Heart left ventricle (tissue), 16 donors: ENCODE measurements at regions not wholly inside any gene's neighbourhood (a gene's known extent, or its start where the extent isn't known, plus 50 kb on each side); places are given as distances from the start of the nearest gene placed in this dataset.

Experiments
- ATAC-seq, 4 donors: fragments of 200-7000 bp; cut with Tn5 transposase; one replicate each; pipeline ENCODE4 v1.9.1; 2020 to 2022; ENCODE audit warnings: moderate library complexity in 4 of 4, mild to moderate bottlenecking in 3 of 4, moderate number of reproducible peaks in 1 of 4
- DNase-seq, 5 donors: peaks; one replicate each; pipeline ENCODE4 v3.0.0-alpha.2; 2020
- H3K27ac ChIP-seq, 12 donors: fragments of 200-600 bp; sonication (generic) in 4 of 12; one replicate each; pipeline versions ENCODE4 v1.5.0 to v1.8.0; 2016 to 2022; ENCODE audit warnings: mild to moderate bottlenecking in 2 of 12
- H3K27me3 ChIP-seq, 9 donors: fragments of 200-600 bp; sonication (generic) in 2 of 9; one replicate each; pipeline versions ENCODE4 v1.5.1 to v1.8.0; 2016 to 2022; ENCODE audit warnings: mild to moderate bottlenecking in 3 of 9
- H3K36me3 ChIP-seq, 9 donors: fragments of 200-600 bp; sonication (generic) in 2 of 9; one replicate each; pipeline versions ENCODE4 v1.5.0 to v1.8.0; 2018 to 2022; ENCODE audit warnings: mild to moderate bottlenecking in 2 of 9
- H3K4me1 ChIP-seq, 12 donors: fragments of 200-600 bp; sonication (generic) in 4 of 12; one replicate each; pipeline versions ENCODE4 v1.5.0 to v1.8.0; 2016 to 2022; ENCODE audit warnings: mild to moderate bottlenecking in 3 of 12
- H3K4me3 ChIP-seq, 12 donors: fragments of 200-600 bp; sonication (generic) in 4 of 12; one replicate each; pipeline versions ENCODE4 v1.5.0 to v1.8.0; 2017 to 2022; ENCODE audit warnings: mild to moderate bottlenecking in 9 of 12, moderate library complexity in 4 of 12
- H3K9me3 ChIP-seq, 12 donors: fragments of 200-600 bp; sonication (generic) in 4 of 12; one replicate each; pipeline versions ENCODE4 v1.5.0 to v1.8.0; 2016 to 2022; ENCODE audit warnings: mild to moderate bottlenecking in 1 of 12
- POLR2A ChIP-seq, 2 donors: fragments of 450-650 bp; IDR thresholded peaks; one replicate each; pipeline ENCODE4 v1.6.1; 2017; ENCODE audit warnings: antibody characterized with exemption in 2 of 2, mild to moderate bottlenecking in 2 of 2, moderate library complexity in 2 of 2
- WGBS, 4 donors: extraction: QIAGEN DNeasy Blood & Tissue Kit in 2 of 4; methylation state at CpG; one replicate each; pipeline versions ENCODE4 v1.1.5 to v1.1.7; 2013 to 2018; 5-methylcytosine and 5-hydroxymethylcytosine counted together
- intact Hi-C, 10 donors: fragments of 100-400 bp; cut with DNase I; formaldehyde crosslinking; loops; one replicate each; pipeline versions ENCODE4 v1.11.1 to v1.14.2; 2022
- TF ChIP-seq, protein P1 (sequence below), 12 donors: fragments of 200-600 bp; sonication (generic) in 4 of 12; IDR thresholded peaks; one replicate each; pipeline versions ENCODE4 v1.5.0 to v1.8.0; 2018 to 2022; ENCODE audit warnings: antibody characterized with exemption in 12 of 12, mild to moderate bottlenecking in 5 of 12
- donor health status: ischemic (EF 13 %, LVEDD 7.1; RV severe dilation, severe dysfunction).
- donor health status: healthy with polysubstance abuse.
- donor health status: DM: no; HTN: yes; CAD: no.
- donor health status: DM: no; HTN: no; CAD: no.
- donor health status: ischemic (EF 25% LVEDD 6.9; RV normal size, moderate dysfunction).
- donor health status: ischemic (EF 25% LVEDD 5.7; RV mildly dilated, moderate dysfunction).
- donor health status: healthy.
- donor health status: DM: yes; HTN: yes; CAD: no.
- donor health status: ischemic (EF 35%, LVEDD 5.7; RV mildly dilated, moderate dysfunction).
- donor health status: nonischemic (EF 11% LVEDD 7.7; RV severe dilation, severe dysfunction).
- donor health status: DM: yes; HTN: yes; CAD: no.
- donor health status: PGD.
- donor health status: ischemic (EF 29% LVEDD 5.4; RV normal size, mild dysfunction).
- donor health status: nonischemic (EF 23%, LVEDD 6.1; RV moderate dilation, normal function).

DNA sequence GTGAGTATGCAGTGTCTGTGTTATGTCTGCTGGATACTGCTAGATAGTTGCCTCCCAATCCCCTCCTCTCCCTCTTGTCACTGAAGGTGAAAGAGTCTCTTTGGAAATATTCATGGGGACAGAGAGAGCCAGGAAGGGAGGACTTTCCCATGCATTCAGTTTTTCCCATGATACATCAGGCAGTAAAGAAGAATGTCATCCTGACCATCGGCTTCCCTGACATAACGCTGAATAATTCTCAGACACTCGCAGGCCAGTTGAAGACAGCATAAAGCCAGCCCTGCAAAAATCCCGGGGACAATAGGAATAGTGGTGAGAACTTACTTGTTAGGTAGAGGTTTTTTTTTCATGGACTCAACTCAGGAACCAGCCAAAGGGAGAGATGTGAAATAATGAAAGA lies 58.1 kb downstream of the KLF4 start:
- WGBS, 4 donors, result 85 to 90% (median 87%) methylated on average over 4 of the region's 4 CpGs
- no peaks in the 10 kb centered on the region for H3K4me1 ChIP-seq
- intact Hi-C loops, result no loop called here
- ATAC-seq (no peak), DNase-seq (no peak)
- H3K27me3 ChIP-seq, result no peaks in the 10 kb centered on the region
- no peak overlapping the region for H3K4me3 ChIP-seq
- no peaks in the 10 kb centered on the region for H3K36me3 ChIP-seq
- no peak overlapping the region for H3K27ac ChIP-seq
- no peaks in the 10 kb centered on the region for H3K9me3 ChIP-seq
- TF ChIP-seq, protein P1, sequence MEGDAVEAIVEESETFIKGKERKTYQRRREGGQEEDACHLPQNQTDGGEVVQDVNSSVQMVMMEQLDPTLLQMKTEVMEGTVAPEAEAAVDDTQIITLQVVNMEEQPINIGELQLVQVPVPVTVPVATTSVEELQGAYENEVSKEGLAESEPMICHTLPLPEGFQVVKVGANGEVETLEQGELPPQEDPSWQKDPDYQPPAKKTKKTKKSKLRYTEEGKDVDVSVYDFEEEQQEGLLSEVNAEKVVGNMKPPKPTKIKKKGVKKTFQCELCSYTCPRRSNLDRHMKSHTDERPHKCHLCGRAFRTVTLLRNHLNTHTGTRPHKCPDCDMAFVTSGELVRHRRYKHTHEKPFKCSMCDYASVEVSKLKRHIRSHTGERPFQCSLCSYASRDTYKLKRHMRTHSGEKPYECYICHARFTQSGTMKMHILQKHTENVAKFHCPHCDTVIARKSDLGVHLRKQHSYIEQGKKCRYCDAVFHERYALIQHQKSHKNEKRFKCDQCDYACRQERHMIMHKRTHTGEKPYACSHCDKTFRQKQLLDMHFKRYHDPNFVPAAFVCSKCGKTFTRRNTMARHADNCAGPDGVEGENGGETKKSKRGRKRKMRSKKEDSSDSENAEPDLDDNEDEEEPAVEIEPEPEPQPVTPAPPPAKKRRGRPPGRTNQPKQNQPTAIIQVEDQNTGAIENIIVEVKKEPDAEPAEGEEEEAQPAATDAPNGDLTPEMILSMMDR (IDR thresholded peaks at IDR 0.05), result no peak
- no peak for TF ChIP-seq POLR2A (IDR thresholded peaks at IDR 0.05)

DNA sequence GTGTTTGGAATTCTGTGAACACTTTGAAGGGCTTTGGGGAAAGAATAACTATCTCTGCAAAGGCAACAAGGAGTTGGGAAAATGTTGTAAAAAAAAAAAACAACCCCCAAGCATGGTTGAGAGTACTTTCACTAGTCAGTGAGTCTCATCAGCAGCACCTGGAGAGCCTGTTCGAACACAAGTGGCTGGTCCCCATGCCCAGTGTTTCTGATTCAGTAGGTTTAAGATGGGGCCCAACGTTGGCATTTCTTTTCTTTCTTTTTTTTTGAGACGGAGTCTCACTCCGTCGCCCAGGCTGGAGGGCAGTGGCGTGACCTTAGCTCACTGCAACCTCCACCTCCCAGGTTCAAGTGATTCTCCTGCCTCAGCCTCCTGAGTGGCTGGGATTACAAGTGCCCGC lies 59.5 kb downstream of the KLF4 start:
- WGBS, 4 donors, result 95 to 97% (median 95%) methylated on average over 7 of the region's 7 CpGs
- H3K27ac ChIP-seq, result no peak overlapping the region
- no peaks in the 10 kb centered on the region for H3K36me3 ChIP-seq
- H3K4me1 ChIP-seq, result peaks cover 0 to 6% (median 1%) of the 10 kb centered on the region in 12 donors
- TF ChIP-seq, protein P1 (IDR thresholded peaks at IDR 0.05), result no peak
- TF ChIP-seq POLR2A (IDR thresholded peaks at IDR 0.05), result no peak
- ATAC-seq (no peak), DNase-seq (no peak)
- H3K27me3 ChIP-seq, result no peaks in the 10 kb centered on the region
- no peak overlapping the region for H3K4me3 ChIP-seq
- H3K9me3 ChIP-seq, result no peaks in the 10 kb centered on the region
- intact Hi-C loops, result no loop called here

GRCh38 chr9:107426126-107426525 lies 63.4 kb downstream of the KLF4 start:
- Histone ChIP-seq H3K27me3 (no peaks in the 10 kb centered on the region), H3K4me1 (peaks cover 0 to 24% (median 8%) of the 10 kb centered on the region in 12 donors), H3K9me3 (no peaks in the 10 kb centered on the region), H3K36me3 (no peaks in the 10 kb centered on the region), H3K4me3 (no peak overlapping the region), H3K27ac (no peak overlapping the region)
- TF ChIP-seq, protein P1 (IDR thresholded peaks at IDR 0.05), result no peak
- TF ChIP-seq POLR2A (IDR thresholded peaks at IDR 0.05), result no peak
- no peak for ATAC-seq
- intact Hi-C loops, result no loop called here
- WGBS, 4 donors, result 89 to 98% (median 96%) methylated on average over 10 of the region's 10 CpGs
- no peak for DNase-seq

- intact Hi-C loops, result no loop called here
- Histone ChIP-seq H3K27ac (peak overlapping the region in 6 of 12 donors; percentile 12 to 66 (median 53)), H3K27me3 (no peaks in the 10 kb centered on the region), H3K4me3 (peak overlapping the region in 10 of 12 donors; percentile 7 to 47 (median 36)), H3K9me3 (no peaks in the 10 kb centered on the region), H3K4me1 (peaks cover 0 to 24% (median 8%) of the 10 kb centered on the region in 12 donors), H3K36me3 (no peaks in the 10 kb centered on the region)
- peak; percentile 70 to 85 (median 75) for DNase-seq
- no peak for TF ChIP-seq POLR2A (IDR thresholded peaks at IDR 0.05)
- TF ChIP-seq, protein P1 (IDR thresholded peaks at IDR 0.05), result peak; percentile 92 to 98 (median 94)
- WGBS, 4 donors, result 30 to 32% (median 31%) methylated on average over 44 to 47 of the region's 47 CpGs
- peak; percentile 76 to 94 (median 81) for ATAC-seq
Measured at GRCh38 chr9:107425101-107426025, 64.2 kb downstream of the KLF4 start.
